GM12891 (cell line): ENCODE measurements at regions not wholly inside any gene's neighbourhood (a gene's known extent, or its start where the extent isn't known, plus 50 kb on each side); places are given as distances from the start of the nearest gene placed in this dataset.

Experiments
- POLR2A ChIP-seq: IDR thresholded peaks from 2 replicates; pipeline ENCODE4 v1.6.1; 2011; ENCODE audit warnings: low read depth, low read length, control low read depth
- POLR2AphosphoS5 ChIP-seq: IDR thresholded peaks from 2 replicates; pipeline ENCODE4 v1.6.1; 2011; ENCODE audit warnings: low read depth, low read length, control low read depth
- POU2F2 ChIP-seq: IDR thresholded peaks from 2 replicates; pipeline ENCODE4 v1.6.1; 2011; ENCODE audit warnings: low read depth, mild to moderate bottlenecking, control low read depth, low read length, moderate library complexity
- SPI1 ChIP-seq: IDR thresholded peaks from 2 replicates; pipeline ENCODE4 v1.6.1; 2011; ENCODE audit warnings: low read depth, low read length, control low read depth
- TAF1 ChIP-seq: IDR thresholded peaks from 2 replicates; pipeline ENCODE4 v1.6.1; 2011; ENCODE audit warnings: low read depth, low read length, control low read depth

- TF ChIP-seq POLR2A (no peak), SPI1 (no peak), POLR2AphosphoS5 (no peak), TAF1 (no peak), POU2F2 (no peak)
Measured at GRCh38 chr2:150732491-150732890, 245.0 kb upstream of the RND3 start.
